ENCODE measurements at regions not wholly inside any gene's neighbourhood (a gene's known extent, or its start where the extent isn't known, plus 50 kb on each side); places are given as distances from the start of the nearest gene placed in this dataset.

DNA sequence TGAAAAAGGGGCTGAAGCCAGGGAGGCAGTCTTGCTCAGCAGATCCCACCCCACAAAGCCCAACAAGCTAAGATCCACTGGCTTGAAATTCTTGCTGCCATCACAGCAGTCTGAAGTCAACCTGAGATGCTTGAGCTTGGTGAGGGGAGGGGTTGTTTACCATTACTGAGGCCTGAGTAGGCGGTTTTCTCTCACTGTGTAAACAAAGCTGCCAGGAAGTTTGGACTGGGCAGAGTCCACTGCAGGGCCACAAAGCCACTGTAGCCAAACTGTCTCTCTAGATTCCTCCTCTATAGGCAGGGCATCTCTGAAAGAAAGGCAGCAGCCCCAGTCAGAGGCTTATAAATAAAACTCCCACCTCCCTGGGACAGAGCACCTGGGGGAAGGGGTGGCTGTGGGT is 746.1 kb upstream of the LRRC4C start:
- no peak for DNase-seq

DNA sequence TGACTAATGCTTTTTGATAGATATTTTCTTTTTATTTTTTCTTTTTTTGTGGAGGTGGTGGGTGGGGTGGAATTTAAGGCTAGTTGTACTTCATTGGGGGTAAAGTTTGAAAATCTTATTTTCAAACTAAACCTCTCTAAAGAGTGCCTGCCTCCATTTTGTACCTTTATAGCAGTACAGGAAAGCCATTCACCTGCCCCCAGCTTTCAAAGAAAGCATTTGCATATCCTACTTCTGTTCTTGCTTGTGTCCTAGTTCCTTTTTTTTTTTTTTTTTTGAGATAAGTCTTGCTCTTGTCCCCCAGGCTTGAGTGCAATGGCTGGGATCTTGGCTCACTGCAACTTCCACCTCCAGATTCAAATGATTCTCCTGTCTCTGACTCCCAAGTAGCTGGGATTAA is 766.2 kb upstream of the LRRC4C start:
- DNase-seq: no peak

- no peak for DNase-seq
Measured at GRCh38 chr11:42232673-42233072, 773.2 kb upstream of the LRRC4C start.

- no peak for DNase-seq
Measured at GRCh38 chr11:42234451-42234951, 775.0 kb upstream of the LRRC4C start.

- DNase-seq: no peak
Measured at GRCh38 chr11:42237701-42238235, 778.3 kb upstream of the LRRC4C start.

DNA sequence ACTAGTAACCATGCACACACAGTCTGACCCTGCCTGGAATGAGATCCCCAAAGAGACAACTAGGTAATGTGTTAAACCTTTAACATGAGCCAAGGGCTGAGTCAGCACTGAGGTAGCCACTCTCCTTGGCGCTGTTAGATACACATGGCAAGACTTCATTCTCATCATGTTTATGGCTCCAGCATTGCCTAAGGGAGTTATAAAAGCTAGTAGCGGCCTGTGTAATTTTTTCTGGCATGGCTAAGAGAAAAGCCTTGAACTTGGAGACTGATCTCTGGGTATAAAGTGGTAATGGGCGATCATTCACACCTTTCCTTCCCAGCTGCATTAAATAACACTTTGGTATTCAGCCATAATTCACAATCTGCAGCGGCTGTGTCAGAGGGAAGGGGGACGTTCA is 779.7 kb upstream of the LRRC4C start:
- no peak for DNase-seq

- DNase-seq: no peak
Measured at GRCh38 chr11:42243385-42243784, 783.9 kb upstream of the LRRC4C start.

GRCh38 chr11:42244376-42244775 is 784.9 kb upstream of the LRRC4C start:
- no peak for DNase-seq

- no peak for DNase-seq
Measured at GRCh38 chr11:42249401-42249800, 789.9 kb upstream of the LRRC4C start.

- DNase-seq: no peak
Measured at GRCh38 chr11:42249956-42250355, 790.5 kb upstream of the LRRC4C start.

DNA sequence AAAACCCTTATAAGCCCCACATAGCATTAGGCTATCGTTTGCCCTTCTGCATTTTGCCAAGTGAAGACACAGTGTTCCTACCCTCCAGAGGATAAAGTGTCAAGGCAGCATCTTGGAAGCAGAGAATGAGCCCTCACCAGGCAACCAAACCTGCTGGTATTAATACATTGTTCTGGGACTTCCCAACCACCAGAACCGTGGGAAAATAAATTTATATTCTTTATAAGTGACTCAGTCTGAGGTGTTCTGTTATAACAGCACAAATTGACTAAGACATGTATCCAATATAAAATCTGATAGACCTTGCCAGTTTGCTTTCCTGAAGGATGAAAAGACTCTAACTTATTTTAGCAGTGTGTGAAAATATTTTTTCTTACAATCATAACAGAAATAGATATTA is 792.5 kb upstream of the LRRC4C start:
- DNase-seq: no peak

DNA sequence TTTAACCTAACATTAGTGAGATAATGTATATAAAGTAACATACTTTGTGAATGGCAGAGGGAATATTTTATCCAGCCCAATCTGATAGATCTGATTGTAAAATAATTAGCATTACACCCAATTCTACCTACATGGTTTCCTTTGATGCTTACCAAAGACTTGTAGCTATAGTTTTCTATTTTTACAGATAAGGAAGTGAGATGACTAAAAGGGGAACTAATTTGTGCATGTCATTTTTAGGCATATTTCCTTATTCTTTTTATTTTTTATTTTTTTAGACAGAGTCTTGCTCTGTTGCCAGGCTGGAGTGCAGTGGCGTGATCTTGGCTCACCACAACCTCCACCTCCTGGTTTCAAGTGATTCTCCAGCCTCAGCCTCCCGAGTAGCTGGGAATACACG is 793.7 kb upstream of the LRRC4C start:
- no peak for DNase-seq

GRCh38 chr11:42255906-42256305 is 796.5 kb upstream of the LRRC4C start:
- no peak for DNase-seq

DNA sequence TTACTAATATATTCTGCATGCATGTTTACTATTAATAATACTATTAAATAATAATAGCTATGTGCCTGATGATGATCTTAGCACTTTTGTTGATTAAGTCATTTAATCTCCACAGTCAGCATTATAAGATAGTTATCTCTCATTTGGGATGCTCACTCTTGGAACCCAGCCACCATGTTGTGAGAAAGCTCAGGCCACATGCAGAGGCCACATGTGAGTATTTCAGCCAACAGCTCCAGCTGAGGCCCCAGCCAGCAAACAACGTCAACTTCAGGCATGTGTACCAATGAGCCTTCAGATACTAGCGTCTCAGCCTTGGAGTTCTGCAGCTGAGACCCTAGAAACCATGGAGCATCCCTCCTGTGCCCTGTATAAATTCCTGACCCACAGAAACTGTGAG is 798.1 kb upstream of the LRRC4C start:
- DNase-seq: no peak

DNA sequence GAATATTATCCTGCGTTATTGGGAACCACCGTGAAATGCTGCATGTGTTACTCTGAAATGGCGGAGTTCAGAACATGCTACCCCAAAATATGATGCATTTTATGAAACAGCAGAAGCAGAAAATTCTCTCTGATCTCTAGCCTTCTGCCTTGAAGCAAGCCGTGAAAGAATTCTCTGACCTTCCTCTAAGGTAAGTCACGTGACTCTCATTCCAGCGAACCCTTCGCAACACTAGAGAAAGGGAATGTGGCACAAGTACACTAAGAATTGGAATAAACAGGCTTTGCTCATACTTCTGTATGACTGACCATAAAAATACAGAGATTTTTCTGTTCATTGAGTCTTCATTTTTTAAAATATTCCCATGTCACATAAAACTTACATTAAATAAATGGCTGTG is 805.6 kb upstream of the LRRC4C start:
- DNase-seq: no peak

DNA sequence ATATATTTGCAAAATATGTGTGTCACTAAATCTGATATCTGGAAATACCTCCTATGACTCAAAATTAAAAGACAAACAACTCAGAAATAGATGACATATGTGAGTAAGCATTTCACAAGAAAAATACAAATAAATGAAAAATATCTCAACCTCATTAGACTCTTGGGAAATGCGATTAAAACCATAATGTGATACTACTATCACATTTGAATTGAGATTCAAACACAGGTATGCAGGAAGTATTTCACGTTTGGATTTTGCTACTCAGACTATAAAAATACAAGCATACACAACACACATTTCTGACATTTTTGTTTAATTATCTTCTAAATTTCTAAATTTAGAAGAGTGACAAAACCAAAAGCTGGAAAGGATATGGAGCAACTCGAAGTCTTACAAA is 811.9 kb upstream of the LRRC4C start:
- DNase-seq: no peak

DNA sequence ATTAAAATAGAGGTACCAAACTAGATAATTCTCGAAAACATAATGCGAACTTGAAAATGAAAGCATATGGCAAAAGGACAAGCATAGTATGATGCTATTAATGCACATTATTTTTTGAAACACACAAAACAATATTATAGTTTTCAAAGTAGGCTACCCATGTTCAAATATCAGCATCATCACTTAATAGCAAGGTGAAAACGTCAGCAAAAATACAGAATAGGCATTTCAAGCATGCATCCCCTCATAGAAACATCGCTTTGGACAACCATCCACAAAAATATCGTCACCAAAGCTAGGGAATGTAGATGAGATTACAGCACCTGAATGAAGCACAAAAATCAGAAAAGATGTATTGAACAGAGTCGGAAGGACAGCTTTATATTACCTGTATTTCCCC is 814.5 kb upstream of the LRRC4C start:
- DNase-seq: no peak

DNA sequence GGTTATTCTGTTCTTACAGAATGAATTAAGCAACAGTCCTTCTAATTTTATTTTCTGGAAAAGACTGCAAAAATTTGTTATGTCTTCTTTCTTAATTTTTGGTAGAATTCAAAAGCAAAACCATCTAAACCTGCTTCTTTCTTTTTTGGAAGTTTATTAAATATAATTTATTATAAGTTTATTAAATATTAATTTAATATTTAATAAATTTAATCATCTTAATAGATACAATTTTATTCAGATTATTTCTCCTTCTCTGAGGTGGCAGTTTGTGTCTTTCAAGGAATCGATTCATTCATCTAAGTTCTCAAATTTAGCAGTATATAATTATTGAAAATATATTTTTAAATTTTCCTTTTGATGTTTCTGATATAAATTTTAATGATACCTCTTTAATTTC is 837.5 kb upstream of the LRRC4C start:
- DNase-seq: no peak

DNA sequence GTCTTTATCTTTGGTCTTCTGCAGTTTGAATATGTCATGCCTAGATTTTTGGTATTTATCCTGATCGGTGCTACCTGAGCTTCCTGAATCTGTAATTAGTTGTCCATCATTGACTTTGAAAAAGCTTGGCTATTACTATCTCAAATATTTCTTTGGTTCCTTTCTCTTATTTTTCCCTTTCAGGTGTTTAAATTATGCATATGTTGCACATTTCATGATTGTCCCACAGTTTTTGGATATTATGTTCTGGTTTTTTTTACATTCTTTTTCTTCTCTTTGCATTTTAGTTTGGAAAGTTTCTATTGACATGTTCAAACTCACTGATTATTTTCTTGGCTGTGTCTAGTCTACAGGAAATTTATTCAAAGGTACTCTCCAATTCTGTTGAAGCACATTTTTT is 840.3 kb upstream of the LRRC4C start:
- no peak for DNase-seq

DNA sequence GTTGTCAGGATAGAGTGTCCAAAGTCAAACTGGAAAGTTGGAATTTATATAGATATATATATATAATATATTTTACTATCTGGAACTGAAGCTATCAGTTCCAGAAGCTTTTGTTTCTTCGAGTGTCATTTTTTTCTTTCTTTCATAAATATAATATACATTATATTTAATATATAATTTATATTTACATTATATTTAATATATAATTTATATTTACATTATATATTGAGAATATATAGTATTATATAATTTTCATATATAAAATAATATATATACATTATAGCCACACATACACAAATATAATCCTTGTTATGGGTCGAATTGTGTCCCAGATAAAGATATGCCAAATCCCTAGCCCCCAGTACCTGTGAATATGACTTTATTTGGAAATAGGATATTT is 842.3 kb upstream of the LRRC4C start:
- DNase-seq: no peak

DNA sequence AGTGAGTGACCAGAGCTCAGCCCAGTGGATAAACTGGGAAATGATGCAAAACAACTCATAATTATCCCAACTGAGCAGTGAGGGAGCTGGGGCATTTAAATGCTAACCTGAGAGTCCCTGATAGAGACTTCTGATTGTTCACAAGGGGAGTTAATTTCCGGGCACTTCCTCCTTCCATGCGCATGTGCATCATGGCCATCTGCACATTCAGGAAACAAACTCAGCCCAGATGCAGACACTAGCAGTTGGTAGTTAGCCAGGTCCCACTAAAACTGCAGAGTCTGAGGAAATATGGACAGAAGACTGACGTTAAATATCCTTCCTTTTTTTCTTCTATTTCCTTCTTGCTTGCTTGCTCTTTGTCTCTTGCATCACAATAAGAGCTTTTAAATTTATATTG is 852.1 kb upstream of the LRRC4C start:
- no peak for DNase-seq

GRCh38 chr11:42311944-42312343 is 852.5 kb upstream of the LRRC4C start:
- DNase-seq: no peak

- no peak for DNase-seq
Measured at GRCh38 chr11:42315267-42315666, 855.8 kb upstream of the LRRC4C start.

- no peak for DNase-seq
Measured at GRCh38 chr11:42315846-42316245, 856.4 kb upstream of the LRRC4C start.

DNA sequence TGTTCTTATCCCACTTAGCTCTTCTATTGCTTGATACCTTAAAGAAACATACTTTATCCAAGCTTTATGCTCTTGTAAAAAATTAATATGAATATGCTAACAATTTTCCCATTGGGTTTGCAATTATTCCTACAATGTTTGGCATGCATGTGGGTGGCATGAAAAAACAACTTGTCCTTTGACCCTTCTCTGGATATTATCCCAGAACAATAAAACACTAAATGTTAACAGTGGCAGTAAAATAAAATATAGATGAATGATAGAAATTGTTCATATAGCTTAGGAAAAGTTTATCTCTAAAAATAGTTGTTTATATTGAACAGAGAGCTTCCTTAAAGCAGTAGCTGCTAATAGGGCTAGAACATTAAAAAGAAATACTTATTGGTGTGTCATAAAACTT is 860.5 kb upstream of the LRRC4C start:
- no peak for DNase-seq
